ENCODE measurements at regions not wholly inside any gene's neighbourhood (a gene's known extent, or its start where the extent isn't known, plus 50 kb on each side); places are given as distances from the start of the nearest gene placed in this dataset.
"Not testable (repeated sequence)": the region's sequence is repeated elsewhere in the genome, so short reads cannot be mapped to it uniquely, and the experiment has no call there.

DNA sequence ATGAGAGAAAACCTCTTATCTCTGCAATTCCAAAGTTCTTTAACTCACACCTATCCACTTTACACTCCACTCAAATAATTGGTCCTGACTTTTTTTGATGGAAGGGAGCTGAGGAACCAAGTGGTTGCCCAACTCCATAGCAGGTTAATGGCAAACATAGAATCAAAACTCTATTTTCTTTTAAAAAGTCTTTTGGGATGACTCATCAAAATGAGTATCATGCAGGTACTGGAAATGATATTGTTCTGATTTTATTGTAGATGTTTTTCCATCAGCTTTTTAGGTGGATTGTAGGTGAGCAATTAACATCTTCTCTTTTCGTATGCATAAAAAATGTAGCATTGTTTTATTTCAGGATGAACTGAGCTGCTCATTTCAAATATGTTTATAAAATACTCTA is 239.5 kb downstream of the SATB1 start:
- no peak for DNase-seq

DNA sequence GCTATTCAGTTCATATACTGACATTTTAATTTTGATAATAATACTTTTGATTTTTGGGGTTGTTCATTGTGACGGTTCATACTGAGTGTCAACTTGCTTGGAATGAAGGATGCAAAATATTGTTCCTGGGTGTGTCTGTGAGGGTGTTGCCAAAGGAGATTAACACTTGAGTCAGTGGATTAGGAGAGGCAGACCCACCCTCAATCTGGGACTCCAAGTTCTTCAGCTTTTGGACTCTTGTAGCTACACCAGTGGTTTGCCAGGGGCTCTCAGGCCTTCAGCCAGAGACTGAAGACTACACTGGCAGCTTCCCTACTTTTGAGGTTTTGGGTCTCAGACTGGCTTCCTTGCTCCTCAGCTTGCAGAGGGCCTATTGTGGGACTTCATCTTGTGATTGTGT is 242.2 kb downstream of the SATB1 start:
- not testable (repeated sequence) for DNase-seq

DNA sequence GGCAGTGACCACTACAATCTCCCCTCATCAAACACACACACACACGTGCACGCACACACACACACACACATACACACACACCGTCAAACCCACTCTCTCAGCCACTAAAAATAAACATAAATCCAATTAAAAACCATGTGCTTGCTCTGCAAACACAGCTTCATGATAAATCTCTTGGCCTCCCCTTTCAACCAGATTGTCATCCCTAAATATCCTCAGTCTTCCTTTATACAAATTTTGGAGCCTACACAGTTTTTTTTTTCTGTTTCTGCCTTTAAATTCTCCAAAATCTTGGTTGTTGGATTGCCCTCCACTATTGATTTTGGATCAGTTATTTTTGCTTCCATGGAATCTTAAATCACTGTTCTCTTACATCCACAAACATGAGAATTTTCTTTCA is 245.6 kb downstream of the SATB1 start:
- DNase-seq, result no peak

DNA sequence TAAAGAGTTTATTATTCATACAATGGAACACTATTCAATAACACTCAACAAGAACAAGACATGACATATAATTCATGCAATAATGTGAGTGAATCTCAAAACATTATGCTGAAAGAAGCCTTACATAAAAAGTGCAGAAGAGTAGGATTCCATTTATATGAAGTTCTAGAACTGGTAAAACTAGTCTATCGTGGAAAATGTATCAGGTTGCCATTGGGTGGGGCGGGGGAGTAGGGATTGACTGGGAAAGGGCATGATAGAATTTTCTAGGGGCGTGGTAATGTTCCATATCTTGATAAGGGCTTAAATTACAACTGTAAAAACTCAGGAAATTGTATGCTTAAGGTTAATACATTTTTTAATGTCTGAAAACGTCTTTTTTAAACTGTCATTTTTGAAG is 247.9 kb downstream of the SATB1 start:
- no peak for DNase-seq

DNA sequence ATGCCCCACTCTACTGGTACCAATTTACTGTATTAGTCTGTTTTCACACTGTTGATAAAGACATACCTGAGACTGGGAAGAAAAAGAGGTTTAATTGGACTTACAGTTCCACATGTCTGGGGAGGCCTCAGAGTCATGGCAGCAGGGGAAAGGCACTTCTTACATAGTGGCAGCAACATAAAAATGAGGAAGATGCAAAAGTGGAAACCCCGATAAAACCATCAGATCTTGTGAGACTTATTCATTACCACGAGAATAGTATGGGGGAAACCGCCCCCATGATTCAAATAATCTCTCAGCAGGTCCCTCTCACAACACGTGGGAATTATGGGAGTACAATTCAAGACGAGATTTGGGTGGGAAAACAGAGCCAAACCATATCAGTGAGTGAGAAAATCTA is 251.2 kb downstream of the SATB1 start:
- DNase-seq, result not testable (repeated sequence)

DNA sequence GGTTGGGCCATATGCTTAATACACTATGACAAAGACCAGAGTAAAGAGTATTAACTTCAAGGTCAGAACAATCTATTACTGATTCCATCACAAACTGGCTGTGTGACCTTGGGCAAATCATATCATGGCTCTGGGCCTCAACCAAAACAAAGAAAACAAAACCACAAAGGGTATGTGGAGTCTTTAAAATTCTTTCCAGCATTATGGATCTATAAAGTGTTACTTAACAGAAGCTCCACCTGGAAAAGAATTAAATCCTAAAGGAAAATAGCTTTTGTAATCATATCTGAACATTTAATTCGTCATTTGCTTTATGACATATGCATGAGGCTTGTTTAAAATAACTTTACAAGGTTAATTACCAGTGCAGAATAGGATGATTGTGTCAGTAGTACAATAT is 265.5 kb downstream of the SATB1 start:
- DNase-seq, result no peak

DNA sequence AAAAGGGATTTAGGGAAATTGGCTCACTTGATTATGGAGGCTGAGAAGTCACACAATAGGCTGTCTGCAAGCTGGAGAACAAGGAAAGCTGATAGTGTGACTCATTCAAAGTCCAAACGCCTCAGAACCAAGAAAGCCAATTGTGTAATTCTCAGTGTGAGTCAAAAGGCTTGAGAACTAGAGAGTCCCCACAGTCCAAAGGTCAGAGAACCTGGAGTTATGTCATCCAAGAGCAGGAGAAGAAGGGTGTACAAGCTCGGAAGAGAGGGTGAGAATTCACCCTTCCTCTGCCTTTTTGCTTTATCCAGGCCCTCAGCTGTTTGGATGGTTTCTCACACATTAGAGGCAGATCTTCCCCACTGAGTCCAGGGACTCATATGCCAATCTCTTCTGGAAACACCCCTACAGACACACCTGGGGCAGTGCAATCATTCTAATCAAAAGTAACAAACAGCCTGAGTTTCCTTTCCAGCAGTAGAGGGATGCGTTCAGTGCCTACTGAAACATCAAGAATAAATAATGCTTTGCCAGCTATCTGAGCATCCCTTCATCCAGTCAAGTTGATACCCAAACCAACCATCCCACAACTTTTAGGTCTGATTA is 271.5 kb downstream of the SATB1 start:
- DNase-seq, result no peak

DNA sequence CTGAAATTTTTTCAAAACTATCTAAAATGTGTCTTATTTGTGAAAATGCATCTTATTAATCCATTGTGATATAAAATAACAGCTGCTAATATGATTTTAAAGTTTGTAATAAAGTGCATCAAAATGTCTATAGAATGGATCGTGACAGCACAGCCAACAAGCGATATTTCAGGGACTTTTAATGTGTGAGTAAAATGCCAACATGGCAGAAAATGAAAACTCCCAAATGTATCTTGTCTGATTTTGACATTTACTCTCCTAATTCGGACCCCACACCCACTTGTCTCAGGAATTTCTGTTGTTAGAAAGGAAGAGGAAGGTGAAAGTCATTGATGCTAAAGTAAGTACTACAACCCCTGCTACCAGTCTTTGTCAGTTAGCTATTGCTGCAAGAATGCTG is 273.9 kb downstream of the SATB1 start:
- no peak for DNase-seq

DNA sequence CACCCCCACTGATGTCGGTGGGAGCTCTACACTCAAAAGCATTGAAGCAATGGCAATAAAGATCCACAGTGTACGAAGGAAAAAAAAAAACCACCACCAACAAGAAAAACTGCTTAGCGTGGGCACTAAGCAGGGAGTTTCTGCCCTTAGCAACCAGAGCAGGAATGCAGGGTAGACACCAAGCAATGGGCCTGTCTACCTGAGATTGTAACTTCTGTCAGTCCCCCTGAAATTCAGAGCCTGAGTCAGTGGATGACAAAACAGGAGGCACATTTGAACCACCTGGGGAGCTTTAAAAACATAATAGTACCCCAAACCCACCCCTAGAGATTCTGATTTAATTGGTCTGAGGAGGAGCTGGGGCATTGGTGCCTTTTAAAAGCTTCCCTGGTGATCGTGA is 275.2 kb downstream of the SATB1 start:
- no peak for DNase-seq

DNA sequence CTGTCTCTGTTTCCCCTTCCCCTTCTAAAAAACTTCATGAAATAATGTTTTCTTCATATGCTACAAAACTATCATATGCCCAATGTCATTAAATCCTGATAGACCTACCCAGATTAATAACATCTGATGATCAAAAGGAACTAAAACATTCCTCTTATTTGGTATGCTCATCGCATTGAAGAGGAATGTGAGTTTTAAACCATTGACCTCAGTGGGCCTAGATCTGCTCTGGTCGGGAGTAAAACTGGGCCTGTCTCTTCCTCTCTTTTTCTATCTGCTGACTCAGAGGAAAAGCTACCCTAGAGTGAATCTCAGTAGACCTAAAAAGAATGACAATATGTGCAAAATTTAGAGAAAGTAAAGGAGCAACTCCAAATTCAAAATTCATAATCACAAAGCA is 275.8 kb downstream of the SATB1 start:
- no peak for DNase-seq

DNA sequence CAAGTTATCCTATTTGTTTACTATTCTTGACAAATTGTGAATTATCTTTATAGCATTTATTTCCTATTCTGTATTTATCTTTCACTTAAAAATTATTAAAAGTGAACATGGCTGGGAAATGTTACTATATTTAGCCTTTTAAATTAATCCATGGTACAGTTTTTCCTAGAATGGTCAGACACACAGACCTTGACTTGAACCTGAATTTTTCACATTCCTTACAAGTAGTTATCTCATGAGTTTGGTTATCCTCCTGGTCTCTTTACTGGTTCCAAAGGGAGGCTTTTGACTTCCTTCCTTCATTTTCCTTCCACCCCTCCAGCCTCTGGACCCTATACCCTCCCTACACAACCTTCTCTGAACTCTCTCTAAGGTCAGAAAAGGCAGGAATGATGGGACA is 280.6 kb downstream of the SATB1 start:
- no peak for DNase-seq

DNA sequence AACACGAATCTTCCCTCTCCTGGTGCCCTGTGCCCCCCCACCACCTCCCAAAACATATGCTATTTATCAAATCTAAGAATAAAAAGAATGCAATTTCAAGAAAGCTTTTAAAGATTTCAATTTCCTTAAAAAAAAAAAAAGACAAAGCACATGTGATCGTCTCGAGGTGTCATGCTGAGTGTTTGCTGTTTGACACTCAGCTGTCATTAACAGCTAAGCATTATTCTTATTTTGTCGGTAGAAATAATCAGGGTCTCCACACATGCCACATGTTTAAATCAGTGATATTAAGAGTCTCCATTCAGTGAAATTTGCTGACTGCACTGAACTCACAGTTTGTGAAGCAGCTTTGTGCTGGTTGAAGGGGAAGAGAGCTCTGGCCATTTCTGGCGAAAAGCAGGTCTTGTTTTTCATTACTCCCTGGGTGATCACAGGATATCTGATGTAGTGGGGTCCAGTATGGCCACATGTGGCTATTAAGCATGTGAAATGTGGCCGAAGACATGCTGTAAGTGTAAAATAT is 281.8 kb downstream of the SATB1 start:
- DNase-seq, result no peak

DNA sequence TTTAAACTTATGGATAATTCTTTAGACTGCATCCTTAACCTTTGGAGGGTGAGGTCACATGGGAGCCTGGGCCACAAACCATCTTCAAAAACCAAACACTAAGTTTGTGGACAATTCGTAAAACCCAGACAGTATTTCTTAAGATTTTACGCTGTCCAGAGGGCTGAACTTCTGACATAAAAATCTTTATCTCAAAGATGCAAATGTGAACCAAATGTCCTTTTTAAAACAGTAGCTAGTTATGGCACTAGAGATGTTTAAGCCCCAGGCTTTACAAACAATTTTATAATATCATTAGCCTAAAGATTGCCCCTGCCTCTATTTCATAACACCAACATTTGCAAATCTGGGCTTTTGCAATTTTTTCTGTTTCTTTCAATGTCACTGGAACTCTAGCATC is 287.2 kb downstream of the SATB1 start:
- DNase-seq, result no peak

DNA sequence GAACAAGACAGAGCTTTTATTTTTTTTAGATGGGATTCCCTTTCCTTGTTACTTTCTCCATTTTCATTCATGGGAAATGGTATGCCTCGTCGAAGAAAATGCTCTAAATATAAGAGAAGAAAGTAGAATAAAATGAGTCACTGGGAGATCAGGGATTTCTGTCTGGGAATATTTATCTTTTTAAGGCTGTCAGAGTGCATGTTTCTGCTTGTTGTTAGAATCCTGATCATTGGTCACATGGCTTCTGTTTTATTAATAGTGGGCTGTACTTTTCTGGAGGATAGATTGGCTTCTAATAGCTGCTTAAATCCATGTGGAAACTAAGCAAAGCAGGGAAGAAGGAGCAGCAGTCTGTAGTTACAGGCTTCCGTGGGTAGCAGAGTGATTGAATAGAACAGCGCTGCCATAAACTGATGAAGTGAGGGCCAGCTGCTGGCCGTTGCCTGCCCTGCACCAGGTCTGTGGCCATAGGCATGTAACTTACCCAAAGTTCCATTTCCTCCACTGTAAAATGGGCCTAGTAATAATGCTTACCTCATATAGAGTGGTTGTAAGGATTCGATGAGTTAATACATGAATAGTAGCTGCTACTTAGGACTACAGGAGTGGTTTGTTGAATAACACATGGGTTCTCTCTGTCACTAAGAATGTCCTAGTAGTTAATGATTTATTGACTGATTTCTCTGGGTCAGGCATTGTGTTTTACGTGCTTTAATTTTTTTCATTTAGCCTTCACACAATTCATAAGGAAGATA is 289.9 kb downstream of the SATB1 start:
- no peak for DNase-seq

DNA sequence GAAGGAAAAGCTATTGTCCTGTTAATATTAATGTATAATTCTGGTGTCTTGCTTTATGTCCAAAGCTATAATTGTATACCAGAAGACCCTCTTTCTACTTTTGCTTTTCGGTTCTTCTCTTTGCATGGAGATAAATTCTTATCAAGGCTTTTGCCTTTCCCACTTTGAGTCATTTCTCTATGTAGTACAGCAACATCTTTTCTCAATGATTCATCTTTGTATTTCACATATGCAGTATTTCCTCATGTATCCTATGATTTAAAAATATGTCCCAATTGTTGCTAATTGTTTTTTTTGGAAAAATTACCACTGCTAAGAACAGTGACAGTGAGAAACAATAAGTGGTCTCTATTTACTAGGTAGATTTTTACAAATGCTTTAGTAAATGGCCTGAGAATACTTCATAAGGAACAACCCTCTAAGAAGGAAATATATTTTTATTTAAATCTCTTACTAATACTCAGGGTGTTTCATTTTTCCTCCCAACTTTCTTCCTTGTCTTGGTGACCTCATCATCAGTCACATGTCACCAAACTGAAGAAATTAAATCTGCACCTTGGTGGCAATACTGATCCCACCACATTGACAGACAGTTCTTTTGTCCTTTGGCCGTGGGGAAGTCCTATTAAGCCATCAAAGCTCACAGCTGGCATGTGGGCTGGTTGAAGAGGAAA is 290.6 kb downstream of the SATB1 start:
- DNase-seq, result no peak

DNA sequence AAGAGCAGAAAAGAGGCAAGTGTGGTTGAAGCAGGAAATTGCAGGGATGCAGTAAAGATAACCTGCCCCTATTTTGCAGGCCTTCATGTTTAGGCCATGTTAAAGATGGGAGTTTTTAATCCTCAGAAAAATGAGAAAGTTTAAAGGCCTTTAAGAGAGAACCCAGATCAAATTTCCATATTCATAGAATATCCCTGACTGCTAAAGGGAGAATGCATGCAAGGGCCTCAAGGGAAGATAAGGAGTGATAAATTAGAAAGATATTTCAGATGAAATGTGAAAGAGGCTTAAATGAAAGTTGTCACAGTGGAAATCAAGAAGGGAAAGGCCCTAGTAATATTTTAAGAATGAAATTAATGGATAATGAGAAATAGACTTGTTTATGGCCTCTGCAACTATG is 292.1 kb downstream of the SATB1 start:
- no peak for DNase-seq

DNA sequence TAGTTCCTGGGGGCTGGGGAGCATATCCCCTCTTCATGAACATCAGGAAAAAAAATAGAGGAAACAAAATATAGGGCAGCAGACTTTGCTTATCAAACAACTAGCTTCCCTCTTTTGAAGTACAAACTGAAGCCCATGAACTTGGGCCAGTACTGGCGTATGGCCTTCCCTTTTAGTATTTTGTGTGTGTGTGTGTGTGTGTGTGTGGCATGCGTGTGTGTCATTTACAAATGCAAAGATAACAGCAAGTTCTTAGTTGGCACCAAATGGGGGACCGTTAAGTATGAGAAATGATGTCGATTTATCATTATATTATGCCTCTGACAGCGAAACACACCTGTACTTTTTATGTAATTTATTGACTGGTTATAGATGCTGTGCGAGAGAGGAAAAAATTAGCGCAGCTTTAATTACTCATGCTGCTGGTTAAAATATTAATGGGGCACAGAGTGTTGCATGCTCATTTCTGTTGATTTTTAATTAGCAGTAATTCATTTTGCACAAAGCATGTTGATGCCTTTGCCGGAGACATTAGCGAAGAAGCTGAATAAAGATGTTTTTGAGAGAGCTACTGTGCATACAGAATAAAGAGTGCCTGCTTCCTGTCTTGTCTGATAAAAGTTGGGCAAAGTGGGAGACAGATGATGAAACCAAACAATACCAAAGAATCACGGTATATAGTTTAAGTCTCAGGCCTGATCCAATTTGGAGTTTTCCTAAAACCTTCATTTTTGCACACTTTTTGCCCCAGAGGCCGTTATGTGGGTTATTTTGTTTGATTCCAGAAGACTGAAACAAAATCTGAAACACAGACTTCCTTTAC is 297.1 kb downstream of the SATB1 start:
- DNase-seq, result no peak

DNA sequence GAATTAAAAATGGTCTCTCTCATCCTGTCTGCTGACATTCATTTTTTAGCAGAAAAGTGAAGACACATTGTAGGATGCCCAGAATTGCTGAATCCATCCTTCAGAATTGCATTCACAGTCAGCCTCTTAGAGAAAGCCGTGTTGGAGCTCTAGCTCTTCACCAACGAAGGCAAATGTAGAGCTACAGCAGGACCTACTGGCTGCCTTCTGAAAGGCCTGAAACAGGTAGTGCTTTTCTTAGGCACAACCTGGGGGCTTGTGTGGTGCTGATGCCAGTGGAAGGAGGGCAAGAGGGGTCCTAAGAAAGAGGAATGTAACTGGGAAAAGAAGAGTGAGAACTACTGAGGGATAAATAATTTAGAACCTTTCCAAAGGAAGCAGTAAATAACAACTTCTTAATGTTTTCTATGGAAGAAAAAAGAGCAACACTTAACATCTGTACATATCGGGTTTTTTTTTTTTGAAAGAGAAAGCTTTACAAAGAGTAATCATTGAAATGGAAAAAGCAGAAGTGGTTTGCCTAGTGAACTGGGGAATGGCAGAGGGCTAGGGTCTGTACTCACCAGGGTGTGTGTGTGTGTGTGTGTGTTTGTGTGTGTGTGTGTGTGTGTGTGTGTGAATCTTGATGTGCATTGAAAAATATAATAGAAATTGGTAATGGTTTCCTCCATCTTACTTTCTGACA is 297.8 kb downstream of the SATB1 start:
- no peak for DNase-seq

DNA sequence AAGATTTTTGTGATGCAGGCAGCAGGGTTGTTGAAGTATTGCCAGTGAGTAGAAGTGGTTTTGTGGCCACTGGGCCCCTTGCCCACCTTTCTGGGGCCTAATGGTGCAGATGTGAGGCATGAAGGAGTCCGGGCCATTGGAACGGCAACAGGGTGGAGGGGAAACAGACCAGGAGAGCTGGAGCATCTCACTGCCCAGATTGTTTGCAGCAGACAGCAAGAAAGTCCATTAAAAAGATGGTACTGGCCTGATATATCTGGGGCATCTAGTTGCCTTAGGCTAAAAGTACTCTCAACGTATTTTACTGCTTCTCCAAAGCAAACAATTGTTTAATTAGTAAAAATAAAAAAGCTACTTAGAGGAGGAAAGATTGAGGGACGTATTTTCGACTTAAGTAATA is 298.4 kb downstream of the SATB1 start:
- no peak for DNase-seq

DNA sequence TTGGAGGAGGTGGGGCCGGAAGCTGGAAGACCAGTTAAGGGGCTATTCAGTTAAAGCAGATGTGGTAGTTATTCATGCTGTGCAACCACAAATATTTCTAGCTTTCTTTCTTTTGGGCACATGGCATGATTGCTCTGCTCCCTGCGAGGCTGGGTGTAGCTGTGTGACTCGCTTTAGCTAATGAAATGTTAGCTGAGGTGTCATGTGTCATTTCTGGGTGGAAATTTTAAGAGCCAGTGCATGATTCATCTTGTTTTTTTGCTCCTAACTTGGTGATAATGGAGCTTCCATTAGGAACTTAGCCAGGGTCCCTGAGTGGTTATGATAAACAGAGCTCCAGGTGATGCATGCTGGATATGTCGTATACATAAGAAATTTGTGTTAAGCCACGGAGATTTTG is 300.6 kb downstream of the SATB1 start:
- no peak for DNase-seq

DNA sequence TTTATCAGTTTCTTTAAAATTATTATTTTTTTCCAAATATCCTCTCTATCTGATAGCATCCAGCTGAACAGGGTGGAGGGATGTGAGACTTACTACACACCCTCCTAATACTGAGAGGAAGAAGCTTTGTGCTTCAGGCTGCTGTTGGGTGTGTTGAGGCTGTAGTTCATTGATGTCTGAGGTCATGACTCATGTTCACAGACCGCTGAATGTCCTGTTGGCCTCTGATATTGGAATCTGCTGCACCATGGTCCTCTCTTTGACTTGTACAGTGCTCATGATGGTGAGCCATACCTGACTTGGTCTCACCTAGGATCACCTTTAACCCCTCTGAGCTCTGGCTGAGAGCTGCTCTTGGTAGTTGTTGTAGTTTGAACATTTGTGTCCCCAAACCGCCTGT is 302.9 kb downstream of the SATB1 start:
- DNase-seq, result no peak

DNA sequence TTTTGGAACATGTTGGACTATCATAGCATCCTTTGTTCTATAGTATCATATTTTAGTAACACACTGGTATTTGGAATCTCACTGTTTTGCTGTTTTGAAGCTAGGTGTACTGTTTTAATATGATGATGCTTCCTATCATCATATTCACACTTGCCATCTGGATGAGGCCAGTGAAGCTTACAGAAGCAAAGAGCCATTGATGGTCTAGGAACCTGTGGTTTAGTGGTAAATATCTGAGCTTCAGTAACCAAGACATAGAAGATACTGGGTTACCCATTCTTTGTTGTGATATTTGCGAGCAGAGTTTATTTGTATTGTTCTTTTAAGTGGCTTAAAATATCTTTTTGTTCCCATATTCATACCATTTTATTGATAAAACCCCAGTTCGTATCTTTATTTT is 304.1 kb downstream of the SATB1 start:
- DNase-seq, result no peak

DNA sequence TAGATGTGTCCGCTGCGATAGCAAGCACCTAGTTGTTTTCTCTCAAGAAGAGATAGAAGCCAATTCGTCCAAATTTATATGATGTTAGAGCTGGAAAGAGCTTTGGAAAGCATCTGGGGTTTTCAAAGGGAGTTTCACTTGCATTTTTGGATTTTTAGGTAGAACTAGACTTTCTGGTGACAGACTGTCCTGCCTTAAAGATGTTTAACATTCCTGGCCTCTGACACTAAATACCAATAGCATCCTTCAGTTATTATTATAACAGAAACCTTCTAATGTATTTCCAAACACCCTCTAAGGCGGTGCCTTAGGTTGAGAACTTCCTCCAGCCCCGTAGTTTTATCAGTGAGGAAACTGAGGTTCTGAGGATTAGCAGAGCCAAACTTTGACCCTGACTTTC is 305.3 kb downstream of the SATB1 start:
- DNase-seq, result no peak

All from cerebellar nuclear complex (tissue), 1 donor.